K562 (cell line): ENCODE measurements at regions not wholly inside any gene's neighbourhood (a gene's known extent, or its start where the extent isn't known, plus 50 kb on each side); places are given as distances from the start of the nearest gene placed in this dataset.

Experiments used
- GATAD2B ChIP-seq: fragments of 450-650 bp; IDR thresholded peaks from 2 replicates; pipeline ENCODE4 v1.6.1; 2017; ENCODE audit warnings: mild to moderate bottlenecking, borderline replicate concordance
- TF ChIP-seq, protein P1 (sequence below), 2 experiments: fragments of 450-650 bp; formaldehyde crosslinking in 1 of 2; IDR thresholded peaks; 2 replicates each; pipeline versions ENCODE4 v1.4.0 to v1.6.1; 2014 to 2020; ENCODE audit warnings: mild to moderate bottlenecking in 2 of 2, borderline replicate concordance in 1 of 2, low read depth in 1 of 2

DNA sequence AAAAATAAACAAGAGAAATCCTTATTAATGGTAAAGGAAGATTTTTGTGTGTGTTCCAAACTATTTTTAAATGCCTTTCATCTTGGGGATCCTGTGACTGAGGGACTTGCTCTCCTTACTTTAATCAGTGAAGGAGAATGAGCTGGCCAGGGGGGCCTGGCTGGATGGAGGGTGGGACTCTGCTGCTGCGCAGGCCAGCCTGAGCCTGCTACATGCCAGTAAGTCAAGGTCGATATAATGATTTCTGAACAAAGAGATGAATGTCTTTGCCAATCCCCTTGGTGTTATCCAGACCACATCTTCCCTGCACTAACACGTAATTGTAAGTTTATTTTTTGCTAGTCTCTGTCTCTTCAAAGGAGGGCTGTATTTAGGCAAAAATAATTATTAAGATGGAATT, 1679.2 kb upstream of the TENM3 start:
- TF ChIP-seq, protein P1, sequence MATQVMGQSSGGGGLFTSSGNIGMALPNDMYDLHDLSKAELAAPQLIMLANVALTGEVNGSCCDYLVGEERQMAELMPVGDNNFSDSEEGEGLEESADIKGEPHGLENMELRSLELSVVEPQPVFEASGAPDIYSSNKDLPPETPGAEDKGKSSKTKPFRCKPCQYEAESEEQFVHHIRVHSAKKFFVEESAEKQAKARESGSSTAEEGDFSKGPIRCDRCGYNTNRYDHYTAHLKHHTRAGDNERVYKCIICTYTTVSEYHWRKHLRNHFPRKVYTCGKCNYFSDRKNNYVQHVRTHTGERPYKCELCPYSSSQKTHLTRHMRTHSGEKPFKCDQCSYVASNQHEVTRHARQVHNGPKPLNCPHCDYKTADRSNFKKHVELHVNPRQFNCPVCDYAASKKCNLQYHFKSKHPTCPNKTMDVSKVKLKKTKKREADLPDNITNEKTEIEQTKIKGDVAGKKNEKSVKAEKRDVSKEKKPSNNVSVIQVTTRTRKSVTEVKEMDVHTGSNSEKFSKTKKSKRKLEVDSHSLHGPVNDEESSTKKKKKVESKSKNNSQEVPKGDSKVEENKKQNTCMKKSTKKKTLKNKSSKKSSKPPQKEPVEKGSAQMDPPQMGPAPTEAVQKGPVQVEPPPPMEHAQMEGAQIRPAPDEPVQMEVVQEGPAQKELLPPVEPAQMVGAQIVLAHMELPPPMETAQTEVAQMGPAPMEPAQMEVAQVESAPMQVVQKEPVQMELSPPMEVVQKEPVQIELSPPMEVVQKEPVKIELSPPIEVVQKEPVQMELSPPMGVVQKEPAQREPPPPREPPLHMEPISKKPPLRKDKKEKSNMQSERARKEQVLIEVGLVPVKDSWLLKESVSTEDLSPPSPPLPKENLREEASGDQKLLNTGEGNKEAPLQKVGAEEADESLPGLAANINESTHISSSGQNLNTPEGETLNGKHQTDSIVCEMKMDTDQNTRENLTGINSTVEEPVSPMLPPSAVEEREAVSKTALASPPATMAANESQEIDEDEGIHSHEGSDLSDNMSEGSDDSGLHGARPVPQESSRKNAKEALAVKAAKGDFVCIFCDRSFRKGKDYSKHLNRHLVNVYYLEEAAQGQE (IDR thresholded peaks at IDR 0.05; ENCODE audit: borderline replicate concordance): no peak
- TF ChIP-seq, protein P1 (CRISPR knock-in tag; IDR thresholded peaks at IDR 0.05; ENCODE audit: low read depth): no peak
- TF ChIP-seq GATAD2B: no peak
